ENCODE measurements at regions not wholly inside any gene's neighbourhood (a gene's known extent, or its start where the extent isn't known, plus 50 kb on each side); places are given as distances from the start of the nearest gene placed in this dataset.
"Not testable (repeated sequence)": the region's sequence is repeated elsewhere in the genome, so short reads cannot be mapped to it uniquely, and the experiment has no call there.

DNA sequence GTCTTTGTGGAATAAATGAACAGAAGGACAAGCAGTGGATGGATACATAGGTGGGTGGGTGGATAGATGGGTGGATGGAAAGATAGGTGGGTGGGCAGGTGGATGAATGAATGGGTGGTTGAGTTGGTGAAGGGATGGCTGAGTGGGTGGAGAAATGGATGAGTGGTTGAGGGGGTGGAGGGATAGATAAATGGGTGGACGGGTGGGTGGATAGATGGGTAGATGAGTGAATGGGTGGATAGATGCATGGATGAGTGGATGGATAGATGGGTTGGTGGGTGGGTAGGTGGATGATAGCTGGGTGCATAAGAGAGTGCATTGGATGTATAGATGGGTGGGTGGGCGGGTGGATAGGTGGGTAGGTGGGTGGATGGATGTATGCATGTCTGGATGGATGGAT is 63.5 kb downstream of the UNC93B1 start:
- in situ Hi-C loops (cut with MboI; ENCODE audit: low sequenced_read_pairs) = not testable (repeated sequence)

GRCh38 chr11:67938964-67939363 is 64.9 kb downstream of the UNC93B1 start:
- in situ Hi-C loops (cut with MboI; ENCODE audit: low sequenced_read_pairs) = not testable (repeated sequence)

- in situ Hi-C loops (cut with MboI; ENCODE audit: low sequenced_read_pairs) = not testable (repeated sequence)
Measured at GRCh38 chr11:67938371-67938770, 65.5 kb downstream of the UNC93B1 start.

GRCh38 chr11:67923565-67923964 is 80.3 kb downstream of the UNC93B1 start:
- in situ Hi-C loops (cut with MboI; ENCODE audit: low sequenced_read_pairs) = not testable (repeated sequence)

DNA sequence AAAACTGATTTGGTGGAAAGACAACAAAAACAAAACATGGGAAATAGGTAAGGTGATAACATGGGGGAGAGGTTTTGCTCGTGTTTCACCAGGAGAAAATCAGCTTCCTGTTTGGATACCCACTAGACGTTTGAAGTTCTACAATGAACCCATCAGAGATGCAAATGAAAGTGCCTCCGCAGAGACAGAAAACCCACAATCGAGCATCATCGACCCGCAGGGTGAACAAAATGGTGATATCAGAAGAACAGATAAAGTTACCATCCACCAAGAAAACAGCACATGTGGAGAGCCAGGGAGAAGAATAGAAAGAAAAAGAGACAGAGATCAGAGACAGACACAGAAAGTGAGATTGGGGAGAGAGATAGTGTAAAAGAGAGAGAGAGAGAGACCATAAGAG is 83.4 kb downstream of the UNC93B1 start:
- in situ Hi-C loops (cut with MboI; ENCODE audit: low sequenced_read_pairs) = not testable (repeated sequence)

GRCh38 chr11:67912184-67912583 is 91.7 kb downstream of the UNC93B1 start:
- in situ Hi-C loops (cut with MboI; ENCODE audit: low sequenced_read_pairs) = not testable (repeated sequence)

DNA sequence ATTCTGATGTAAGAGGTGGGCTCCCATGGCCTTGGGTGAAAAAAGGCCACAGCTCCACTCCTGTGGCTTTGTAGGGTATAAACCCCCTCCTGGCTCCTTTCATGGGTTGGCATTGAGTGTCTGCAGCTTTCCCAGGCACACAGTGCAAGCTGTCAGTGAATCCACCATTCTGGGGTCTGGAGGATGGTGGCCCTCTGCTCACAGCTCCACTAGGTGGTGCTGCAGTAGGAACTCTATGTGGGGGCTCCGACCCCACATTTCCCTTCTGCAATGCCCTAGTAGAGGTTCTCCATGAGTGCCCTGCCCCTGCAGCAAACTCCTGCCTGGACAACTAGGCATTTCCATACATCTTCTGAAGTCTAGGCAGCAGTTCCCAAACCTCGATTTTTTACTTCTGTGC is 92.7 kb downstream of the UNC93B1 start:
- in situ Hi-C loops (cut with MboI; ENCODE audit: low sequenced_read_pairs) = not testable (repeated sequence)

DNA sequence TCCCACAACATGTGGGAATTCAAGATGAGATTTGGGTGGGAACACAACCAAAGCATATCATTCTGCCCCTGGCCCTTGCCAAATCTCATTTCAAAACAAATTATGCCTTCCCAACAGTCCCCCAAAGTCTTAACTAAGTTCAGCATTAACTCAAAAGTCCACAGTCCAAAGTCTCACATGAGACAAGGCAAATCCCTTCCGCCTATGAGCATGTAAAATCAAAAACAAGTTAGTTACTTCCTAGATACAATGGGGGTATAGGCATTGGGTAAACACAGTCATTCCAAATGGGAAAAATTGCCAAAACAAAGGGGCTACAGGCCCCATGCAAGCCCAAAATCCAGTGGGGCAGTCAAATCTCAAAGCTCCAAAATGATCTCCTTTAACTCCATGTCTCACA is 93.1 kb downstream of the UNC93B1 start:
- in situ Hi-C loops (cut with MboI; ENCODE audit: low sequenced_read_pairs) = not testable (repeated sequence)

GRCh38 chr11:67906969-67907368 is 96.9 kb downstream of the UNC93B1 start:
- in situ Hi-C loops (cut with MboI; ENCODE audit: low sequenced_read_pairs) = not testable (repeated sequence)

DNA sequence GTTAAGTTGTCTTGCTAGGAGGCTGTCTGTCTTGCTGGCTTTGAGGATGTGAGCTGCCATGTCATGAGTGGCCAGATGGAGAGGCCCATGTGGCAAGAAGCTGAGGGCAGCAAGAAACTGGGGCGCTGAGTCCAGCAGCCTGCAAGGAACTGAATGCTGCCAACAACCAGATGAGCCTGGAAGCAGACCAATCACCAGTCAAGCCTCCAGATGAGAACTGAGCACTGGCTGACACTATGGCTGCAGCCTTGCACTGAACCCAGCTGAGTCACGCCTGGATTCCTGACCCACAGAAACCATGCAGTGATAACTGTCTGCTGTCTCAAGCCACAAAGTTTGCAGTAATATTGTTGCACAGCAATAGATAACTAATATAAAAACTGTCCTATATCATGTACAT is 104.4 kb downstream of the UNC93B1 start:
- in situ Hi-C loops (cut with MboI; ENCODE audit: low sequenced_read_pairs) = not testable (repeated sequence)

DNA sequence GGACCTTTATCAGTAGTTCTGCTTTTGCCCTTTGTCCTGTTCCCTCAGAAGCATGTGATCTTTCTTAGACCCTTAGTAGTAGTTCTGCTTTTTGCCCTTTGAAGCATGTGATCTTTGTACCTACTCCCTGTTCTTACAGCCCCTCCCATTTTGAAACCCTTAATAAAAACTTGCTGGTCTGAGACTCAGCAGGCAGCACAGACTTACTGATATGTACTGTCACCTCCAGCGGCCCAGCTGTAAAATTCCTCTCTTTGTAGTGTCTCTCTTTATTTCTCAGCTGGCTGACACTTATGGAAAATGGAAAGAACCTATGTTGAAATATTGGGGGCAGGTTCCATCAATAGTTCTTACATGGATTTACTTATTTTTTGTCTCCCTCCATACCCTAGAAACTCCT is 110.4 kb downstream of the UNC93B1 start:
- in situ Hi-C loops (cut with MboI; ENCODE audit: low sequenced_read_pairs) = not testable (repeated sequence)

- in situ Hi-C loops (cut with MboI; ENCODE audit: low sequenced_read_pairs) = not testable (repeated sequence)
Measured at GRCh38 chr11:67889646-67890045, 114.3 kb downstream of the UNC93B1 start.

- in situ Hi-C loops (cut with MboI; ENCODE audit: low sequenced_read_pairs) = not testable (repeated sequence)
Measured at GRCh38 chr11:67888056-67888455, 115.8 kb downstream of the UNC93B1 start.

DNA sequence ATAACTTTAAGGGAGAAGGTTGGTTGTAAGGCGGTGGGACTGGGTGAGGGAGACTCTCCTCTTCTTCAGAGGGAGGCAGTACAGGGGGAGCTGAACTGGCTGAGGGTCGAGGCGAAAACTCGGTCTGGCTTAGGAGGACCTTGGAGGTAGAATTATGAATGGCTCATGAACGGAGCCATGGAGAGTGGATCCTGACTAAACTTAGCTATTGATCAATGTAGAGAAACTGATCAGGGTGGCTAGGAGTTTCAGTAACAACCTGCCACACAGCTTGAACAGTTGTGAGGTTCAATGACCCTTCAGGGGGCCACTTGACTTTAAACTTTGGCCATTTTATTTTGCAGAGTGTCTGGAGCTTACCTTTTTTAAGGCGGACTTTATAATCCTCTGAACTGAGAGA is 117.2 kb downstream of the UNC93B1 start:
- in situ Hi-C loops (cut with MboI; ENCODE audit: low sequenced_read_pairs) = not testable (repeated sequence)

DNA sequence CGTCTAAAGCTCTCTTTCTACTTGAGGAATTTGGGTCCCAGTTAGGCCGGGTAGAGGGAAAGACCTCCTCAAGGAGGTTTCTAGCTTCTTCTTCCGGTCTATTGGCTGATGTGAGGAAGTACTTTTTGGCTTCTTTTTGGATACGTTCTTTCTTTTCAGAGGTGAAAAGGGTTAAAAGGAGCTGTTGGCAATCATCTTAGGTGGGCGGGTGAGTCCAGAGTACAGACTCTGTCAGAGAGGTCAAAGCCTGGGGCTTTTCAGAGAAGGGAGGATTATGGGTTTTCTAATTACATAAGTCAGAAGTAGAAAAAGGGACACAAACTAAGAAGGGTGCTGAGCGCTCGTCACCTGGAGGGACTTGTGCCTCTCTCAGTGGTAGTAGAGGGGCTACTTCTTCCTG is 117.7 kb downstream of the UNC93B1 start:
- in situ Hi-C loops (cut with MboI; ENCODE audit: low sequenced_read_pairs) = not testable (repeated sequence)

DNA sequence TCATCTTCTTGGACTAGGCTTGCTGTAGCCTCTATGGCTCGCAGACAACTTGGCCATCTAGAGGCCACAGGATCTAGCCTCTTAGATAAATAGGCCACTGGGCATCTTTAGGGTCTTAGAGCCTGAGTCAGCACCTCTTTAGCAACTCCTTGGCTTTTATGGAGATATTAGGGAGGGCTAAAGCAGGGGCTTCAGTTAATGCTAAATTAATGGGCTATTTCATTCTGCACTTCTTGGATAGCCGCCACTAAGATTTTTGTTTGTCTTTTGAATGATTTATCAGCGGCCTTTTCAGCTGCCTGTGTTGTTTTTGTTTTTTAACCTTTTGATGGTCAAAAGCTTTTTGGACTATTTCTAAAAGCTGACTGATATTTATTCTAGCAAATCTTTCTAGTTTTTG is 118.3 kb downstream of the UNC93B1 start:
- in situ Hi-C loops (cut with MboI; ENCODE audit: low sequenced_read_pairs) = not testable (repeated sequence)

GRCh38 chr11:67884761-67885558 is 118.9 kb downstream of the UNC93B1 start:
- in situ Hi-C loops (cut with MboI; ENCODE audit: low sequenced_read_pairs) = not testable (repeated sequence)

- in situ Hi-C loops (cut with MboI; ENCODE audit: low sequenced_read_pairs) = not testable (repeated sequence)
Measured at GRCh38 chr11:67884073-67884757, 119.7 kb downstream of the UNC93B1 start.

- in situ Hi-C loops (cut with MboI; ENCODE audit: low sequenced_read_pairs) = not testable (repeated sequence)
Measured at GRCh38 chr11:67882304-67882703, 121.6 kb downstream of the UNC93B1 start.

- in situ Hi-C loops (cut with MboI; ENCODE audit: low sequenced_read_pairs) = not testable (repeated sequence)
Measured at GRCh38 chr11:67881836-67882235, 122.1 kb downstream of the UNC93B1 start.

GRCh38 chr11:67880594-67881196 is 123.2 kb downstream of the UNC93B1 start:
- in situ Hi-C loops (cut with MboI; ENCODE audit: low sequenced_read_pairs) = not testable (repeated sequence)

DNA sequence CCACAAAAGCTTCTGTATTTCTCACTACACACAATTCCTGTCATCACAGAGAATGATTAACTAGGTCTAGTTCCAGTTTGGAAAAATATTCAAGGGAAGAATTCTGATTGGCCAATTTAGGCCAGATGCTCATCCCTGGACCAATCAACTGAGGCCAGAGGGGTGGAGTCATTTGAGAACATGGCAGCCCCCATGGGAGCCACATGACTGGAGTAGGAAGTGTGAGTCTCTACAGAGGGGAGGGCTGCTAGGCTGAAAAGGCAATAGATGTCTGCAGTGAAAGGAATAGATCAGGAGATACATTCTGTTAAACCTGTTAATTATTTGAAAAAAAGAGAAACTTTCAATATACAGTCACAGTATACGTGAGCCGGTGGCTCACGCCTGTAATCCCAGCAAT is 125.2 kb downstream of the UNC93B1 start:
- in situ Hi-C loops (cut with MboI; ENCODE audit: low sequenced_read_pairs) = not testable (repeated sequence)
